ENCODE measurements at regions not wholly inside any gene's neighbourhood (a gene's known extent, or its start where the extent isn't known, plus 50 kb on each side); places are given as distances from the start of the nearest gene placed in this dataset.

DNA sequence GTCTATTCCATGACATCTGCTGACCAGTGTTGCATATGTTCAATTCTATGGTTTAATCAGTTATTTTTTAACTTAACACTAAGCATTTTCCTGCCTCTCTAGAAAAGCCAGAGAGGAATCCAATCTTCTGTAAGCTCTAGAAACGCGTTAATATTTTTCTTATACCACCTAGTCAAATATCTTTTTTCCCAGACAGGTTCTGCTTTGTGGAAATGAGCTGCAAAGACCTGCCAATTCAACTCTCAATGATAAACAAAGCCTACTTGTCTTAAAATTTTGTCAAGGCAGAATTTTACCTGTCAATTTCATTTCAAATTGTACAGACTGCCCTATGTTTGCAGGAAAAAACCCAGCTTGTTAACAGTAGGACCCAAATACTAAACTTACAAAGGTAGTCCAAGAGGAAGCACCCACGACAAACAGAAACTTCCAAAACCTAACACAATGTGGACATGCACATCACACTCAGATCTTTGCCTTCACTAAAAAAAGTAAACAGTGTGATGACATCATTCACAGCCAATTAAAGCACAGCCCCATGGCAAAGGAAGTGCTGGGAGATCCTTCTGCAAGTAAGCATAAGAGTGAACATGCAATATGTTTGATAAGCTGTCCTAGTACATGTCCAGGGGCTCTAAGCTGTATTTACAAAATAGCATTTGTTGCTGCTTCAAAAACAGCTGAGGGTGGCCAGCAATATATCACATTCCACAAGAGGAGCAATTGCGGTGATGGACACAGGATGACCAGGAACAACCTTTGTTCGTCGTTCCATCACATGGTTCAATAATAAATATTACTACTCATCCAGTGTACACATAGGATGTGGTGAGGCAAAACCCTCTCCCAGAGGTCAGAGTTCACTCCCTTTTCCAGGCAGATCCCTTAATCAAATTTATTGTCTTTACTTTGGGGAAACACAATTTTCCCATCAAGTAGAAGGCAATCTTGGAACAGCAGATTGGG lies 139.4 kb upstream of the TSC22D2 start:
- Histone ChIP-seq H3K9ac (ENCODE audit: low read depth, low read length) (no peak overlapping the region), H2BK120ac (ENCODE audit: low read depth, low read length) (peak overlapping the region; percentile 34; the same call in 1 of the 2 replicates), H3K79me1 (ENCODE audit: low read depth in 1 of 2, low read length in 2 of 2) (no peaks in the 10 kb centered on the region), H3K36me3 (ENCODE audit: control insufficient read depth, insufficient read depth, low read length) (no peaks in the 10 kb centered on the region), H2AK9ac (replicated peaks; ENCODE audit: low read depth, low read length, poor library complexity) (no peak overlapping the region), H3K23ac (ENCODE audit: low read depth, low read length) (peak overlapping the region; percentile 33; the same call in 1 of the 2 replicates), H2BK5ac (ENCODE audit: low read depth, low read length, poor library complexity, severe bottlenecking) (peak overlapping the region; percentile 15), H3K4me2 (ENCODE audit: low read depth, low read length) (peak overlapping the region; percentile 60; the same call in 1 of the 2 replicates), H3K56ac (ENCODE audit: extremely low read depth, insufficient read depth, low read length) (no peak overlapping the region), H4K91ac (ENCODE audit: insufficient read depth, low read depth, low read length) (no peak overlapping the region), H3K14ac (replicated peaks; ENCODE audit: low read depth, low read length) (peak overlapping the region; percentile 15; the same call in 1 of the 2 replicates), H3K4me3 (ENCODE audit: insufficient read depth, low read depth, low read length) (no peak overlapping the region), H2BK20ac (ENCODE audit: low read depth, low read length) (no peak overlapping the region), H3K4me1 (ENCODE audit: control insufficient read depth, insufficient read depth, low read length) (peaks cover 5% of the 10 kb centered on the region), H3K4ac (ENCODE audit: low read depth, low read length) (peak overlapping the region; percentile 26; the same call in 1 of the 2 replicates), H2BK15ac (ENCODE audit: low read depth, low read length) (0 out of 3 replicates have a peak overlapping the region, but pooled peaks have one; percentile 19), H4K8ac (ENCODE audit: low read depth in 2 of 2, low read length in 2 of 2) (peak overlapping the region in 1 of 2 experiments; percentile 44; a peak in 1 of 4 replicates), H2AFZ (replicated peaks; ENCODE audit: low read length, poor library complexity) (peak overlapping the region; percentile 16), H3K9me1 (ENCODE audit: insufficient read depth, low read length) (peaks cover 5% of the 10 kb centered on the region; the same call in 1 of the 2 replicates), H3K9me3 (ENCODE audit: control insufficient read depth, insufficient read depth, low read length) (no peaks in the 10 kb centered on the region), H2AK5ac (ENCODE audit: low read depth, low read length) (no peak overlapping the region), H4K20me1 (ENCODE audit: insufficient read depth, low read length) (no peaks in the 10 kb centered on the region), H3K18ac (ENCODE audit: low read depth, low read length) (peak overlapping the region; percentile 9; the same call in 1 of the 2 replicates), H3K27ac (ENCODE audit: insufficient read depth, low read length) (no peak overlapping the region), H3K27me3 (ENCODE audit: control insufficient read depth, insufficient read depth, low read length) (no peaks in the 10 kb centered on the region), H4K5ac (ENCODE audit: low read depth, low read length) (peak overlapping the region; percentile 39; the same call in 1 of the 2 replicates)
- 83% methylated on average over 2 of the region's 6 CpGs; no CpG with 5 or more reads in 1 of the 2 experiments for WGBS, 2 experiments (ENCODE audit: extremely low coverage in 2 of 2, insufficient read length in 1 of 2)
- POLR2A ChIA-PET (ENCODE audit: unreplicated experiment) = no interaction called here
- dilution Hi-C loops (cut with HindIII; ENCODE audit: low sequenced_read_pairs, unreplicated experiment) = no loop called here
- intact Hi-C loops (cut with micrococcal nuclease) = no loop called here
- in situ Hi-C loops (cut with MboI; ENCODE audit: low sequenced_read_pairs) = no loop called here
- CTCF ChIA-PET = interaction anchor here (0.5 to 0.6 kb wide), 2 partner anchors 46 to 167 kb away, joined by 3 read pairs; no protein-coding TSS in a partner anchor
- no TSS peak for BruUV-seq (replicated peaks)
- DNase-seq = peak; percentile 66
- TF ChIP-seq NFE2L2 (IDR thresholded peaks at IDR 0.05; ENCODE audit: low read depth, low read length) (no peak), CEBPB (IDR thresholded peaks at IDR 0.05; ENCODE audit: low read depth, low read length) (peak; percentile 33; the same call in 1 of the 2 replicates), RAD21 (IDR thresholded peaks at IDR 0.05; ENCODE audit: low read length) (no peak)
- peak; percentile 89 for ATAC-seq (ENCODE audit: low read depth)

Measured in IMR-90 (cell line).